GM19395 (cell line): ENCODE measurements at regions not wholly inside any gene's neighbourhood (a gene's known extent, or its start where the extent isn't known, plus 50 kb on each side); places are given as distances from the start of the nearest gene placed in this dataset.
"Not testable (repeated sequence)": the region's sequence is repeated elsewhere in the genome, so short reads cannot be mapped to it uniquely, and the experiment has no call there.

Experiments used
- ATAC-seq: cut with Tn5 transposase; IDR thresholded peaks from one replicate; pipeline ENCODE4 v1.9.1; 2021; ENCODE audit warnings: mild to moderate bottlenecking, moderate library complexity; ENCODE audit not compliant: unreplicated experiment

DNA sequence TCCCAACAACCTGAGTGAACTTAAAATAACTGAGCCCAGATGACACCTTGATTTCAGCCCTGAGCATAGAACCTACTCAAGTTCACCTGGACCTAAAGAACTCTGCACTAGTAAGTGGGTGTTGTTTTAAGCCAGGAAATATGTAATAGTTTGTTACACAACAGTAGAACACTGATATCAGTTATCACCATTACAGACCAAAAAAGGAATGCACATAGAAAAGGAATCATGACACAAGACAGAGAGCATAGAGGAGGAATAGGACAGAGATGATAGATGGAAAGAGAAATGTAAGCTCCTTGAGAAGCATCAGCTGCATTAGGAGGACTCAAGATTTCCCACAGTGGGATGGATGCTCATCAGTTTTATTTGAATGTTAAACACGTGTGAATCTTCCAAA lies 1096.9 kb upstream of the SEMA6A start:
- ATAC-seq, result no peak

DNA sequence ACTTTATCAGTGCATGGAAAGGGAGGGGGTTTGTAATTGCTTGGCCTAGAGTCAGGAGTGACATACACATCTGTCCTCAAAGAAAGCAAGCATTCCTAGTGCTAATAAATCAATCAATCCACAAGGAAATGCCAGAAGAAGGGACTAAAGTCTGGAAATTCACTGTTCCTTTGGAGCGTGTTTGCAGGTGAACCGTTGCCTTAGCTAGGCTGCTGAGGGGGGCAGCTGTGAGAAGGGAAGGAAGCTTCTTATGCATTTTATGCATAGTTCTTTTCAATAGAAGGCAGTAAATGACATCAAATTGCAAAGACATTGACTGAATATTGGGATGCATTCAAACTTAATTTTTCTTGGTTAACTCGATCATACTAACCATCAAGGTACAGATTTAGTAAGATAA lies 1092.5 kb upstream of the SEMA6A start:
- ATAC-seq, result no peak

DNA sequence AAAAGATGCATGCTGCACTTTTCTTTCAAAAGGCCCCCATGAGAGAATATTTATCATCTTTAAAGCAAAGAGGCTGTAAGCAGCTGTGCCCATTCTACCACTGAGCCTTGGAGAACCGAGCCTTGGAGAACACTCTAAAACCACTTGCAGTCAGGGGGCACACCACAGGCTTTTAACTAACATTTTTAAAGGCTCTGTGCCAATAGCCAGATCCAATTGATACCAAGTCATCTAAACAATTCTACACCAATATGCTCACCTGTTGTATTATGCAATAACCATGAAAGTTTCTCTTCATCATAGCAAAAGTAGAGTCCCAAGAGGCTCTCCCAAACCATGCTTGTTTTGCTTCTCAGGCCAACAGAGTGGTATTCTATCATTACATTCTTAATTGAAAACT lies 1090.5 kb upstream of the SEMA6A start:
- no peak for ATAC-seq

DNA sequence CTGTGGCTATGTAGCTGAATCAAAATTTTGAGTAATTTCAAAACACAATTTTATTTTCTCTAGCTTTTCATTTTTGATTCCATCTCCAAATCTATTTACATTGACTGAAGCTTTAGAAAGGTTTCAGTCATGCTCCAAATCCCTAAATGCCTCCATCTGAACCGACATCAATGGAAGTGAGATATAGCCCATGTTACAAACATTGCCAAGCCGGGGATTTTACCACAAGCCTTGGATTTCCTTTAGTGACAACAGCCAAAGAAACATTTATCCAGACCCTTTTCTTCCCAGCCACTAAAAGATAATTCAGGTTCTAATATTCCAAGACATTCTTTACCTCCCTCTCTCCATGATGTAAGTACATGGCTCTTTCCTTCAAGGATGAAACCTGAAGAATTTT lies 1087.7 kb upstream of the SEMA6A start:
- ATAC-seq, result no peak

DNA sequence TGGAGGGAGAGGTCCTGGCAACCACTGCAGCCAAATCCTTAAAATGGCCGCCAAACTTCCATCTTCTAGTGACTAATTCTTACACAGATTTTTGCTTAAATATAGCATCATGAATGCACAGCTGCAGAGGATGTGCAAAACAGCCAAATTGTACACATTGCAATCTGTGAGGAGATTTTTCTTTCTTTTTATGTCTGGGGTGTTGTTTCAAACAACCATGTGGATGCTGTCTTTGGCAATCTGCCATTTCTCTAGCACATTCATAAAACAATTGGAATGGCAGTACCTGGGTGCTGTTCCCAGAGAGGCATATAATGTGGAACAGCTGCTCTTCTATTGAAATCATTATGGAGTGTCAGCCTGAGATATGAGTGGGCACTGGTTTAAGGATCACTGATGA lies 1082.9 kb upstream of the SEMA6A start:
- no peak for ATAC-seq

DNA sequence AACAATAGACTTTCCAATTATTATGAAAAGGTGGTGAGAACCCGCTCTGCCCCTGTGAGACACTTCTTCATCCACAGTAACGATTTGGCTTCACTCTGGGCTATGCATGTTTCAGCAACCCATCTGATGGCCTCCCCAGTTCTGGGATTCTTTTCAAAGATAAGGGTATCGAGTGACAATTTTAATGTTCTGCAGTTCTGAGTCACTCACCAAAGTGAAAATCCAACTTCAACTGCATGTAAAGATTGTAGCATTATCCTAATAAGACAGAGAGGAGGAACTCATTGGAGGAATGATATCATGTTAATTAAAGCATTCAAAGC lies 1078.3 kb upstream of the SEMA6A start:
- ATAC-seq, result no peak

DNA sequence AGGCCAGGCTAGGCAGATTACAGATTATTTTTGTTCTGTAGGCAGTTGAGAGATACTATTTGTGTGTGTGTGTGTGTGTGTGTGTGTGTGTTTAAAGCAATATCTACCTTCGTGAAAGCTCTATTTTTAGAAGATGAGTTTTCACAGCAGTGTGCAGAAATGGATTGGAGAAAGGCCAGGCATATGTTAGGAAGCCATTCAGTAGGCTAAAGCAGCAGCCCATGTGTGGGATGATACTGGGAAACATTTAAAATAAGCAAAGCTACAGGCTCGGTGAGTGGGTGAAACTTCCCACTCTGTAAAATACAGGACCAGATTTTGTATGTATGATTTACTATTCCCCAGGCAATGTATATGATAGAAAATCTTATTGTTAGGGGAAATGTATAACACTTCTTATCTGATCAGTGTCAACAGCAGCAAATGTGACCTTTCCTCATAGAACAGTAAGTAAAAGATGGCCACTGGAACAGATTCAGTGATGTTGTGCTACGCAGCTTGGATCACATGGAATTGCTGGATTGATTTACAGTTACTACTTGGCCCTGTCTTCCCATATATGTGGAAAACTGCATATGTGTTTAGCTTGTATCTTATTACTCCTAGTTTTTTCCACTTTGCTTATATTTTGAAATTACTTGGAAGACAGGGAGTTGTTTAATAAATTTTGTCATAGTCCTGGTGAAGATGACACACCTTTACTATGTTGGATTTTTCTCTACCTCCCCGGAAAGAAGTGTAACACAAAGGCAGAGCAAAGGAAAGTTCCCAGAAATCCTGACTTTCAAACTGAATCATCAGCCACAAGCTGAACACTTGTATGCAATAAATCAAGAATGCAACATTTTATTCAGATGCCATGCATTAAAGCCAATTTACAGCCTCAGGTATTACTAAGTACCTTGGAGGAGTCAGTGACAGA lies 1077.7 kb upstream of the SEMA6A start:
- no peak for ATAC-seq

DNA sequence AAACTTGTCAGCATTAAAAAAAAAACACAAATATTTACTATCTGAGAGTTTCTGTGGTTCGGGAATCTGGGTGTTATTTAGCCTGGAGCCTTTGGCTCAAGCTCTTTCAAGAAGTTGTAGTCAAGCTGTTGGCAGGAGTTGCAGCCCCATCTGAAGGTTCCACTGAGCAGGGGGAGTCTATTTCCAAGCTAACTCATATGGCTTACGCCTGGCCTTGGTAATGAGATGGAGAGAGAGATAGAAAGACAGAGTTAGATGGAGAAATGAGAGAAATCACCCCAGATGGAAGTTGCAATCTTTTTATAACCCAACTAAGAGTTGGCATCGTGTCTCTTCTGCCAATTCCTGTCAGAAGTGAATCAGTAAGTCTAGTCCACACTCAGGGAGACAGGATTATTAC lies 1075.2 kb upstream of the SEMA6A start:
- ATAC-seq, result no peak

DNA sequence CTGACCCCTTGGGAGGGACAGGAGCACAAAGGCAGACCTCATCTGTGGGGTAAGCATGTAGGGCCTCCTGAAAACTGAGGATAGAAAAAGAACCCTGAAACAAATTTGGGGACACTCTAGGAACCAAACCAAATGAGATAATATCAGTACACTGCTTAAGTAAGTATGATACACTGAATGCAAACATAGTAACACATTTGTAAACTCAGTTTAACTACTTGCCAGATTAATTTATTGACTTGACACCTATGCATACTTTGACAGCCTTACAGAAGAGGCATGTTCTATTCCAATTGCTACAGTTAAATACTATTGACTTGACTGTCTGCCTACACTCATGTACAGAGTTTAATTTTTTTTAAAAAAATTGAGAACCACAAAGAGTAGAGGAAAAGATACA lies 1070.8 kb upstream of the SEMA6A start:
- no peak for ATAC-seq

DNA sequence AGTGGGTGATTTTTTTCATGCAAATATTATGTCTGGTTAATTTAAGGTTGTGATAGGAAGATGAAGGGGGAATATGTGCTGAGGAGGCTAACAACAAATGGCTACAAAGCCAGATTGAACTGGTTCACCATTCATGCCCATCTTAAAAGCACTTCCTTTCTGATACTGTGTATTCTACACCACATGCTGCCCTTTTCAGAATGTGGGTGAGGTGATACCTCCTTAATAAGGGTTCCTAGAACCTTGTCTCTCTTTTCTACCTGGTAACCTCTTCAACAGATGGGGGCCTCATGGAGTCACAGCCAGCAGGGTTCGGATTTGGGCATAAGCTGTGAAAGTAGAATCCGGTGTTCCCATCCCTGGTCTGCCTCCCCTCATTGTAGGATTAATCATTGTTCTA lies 1064.0 kb upstream of the SEMA6A start:
- no peak for ATAC-seq

DNA sequence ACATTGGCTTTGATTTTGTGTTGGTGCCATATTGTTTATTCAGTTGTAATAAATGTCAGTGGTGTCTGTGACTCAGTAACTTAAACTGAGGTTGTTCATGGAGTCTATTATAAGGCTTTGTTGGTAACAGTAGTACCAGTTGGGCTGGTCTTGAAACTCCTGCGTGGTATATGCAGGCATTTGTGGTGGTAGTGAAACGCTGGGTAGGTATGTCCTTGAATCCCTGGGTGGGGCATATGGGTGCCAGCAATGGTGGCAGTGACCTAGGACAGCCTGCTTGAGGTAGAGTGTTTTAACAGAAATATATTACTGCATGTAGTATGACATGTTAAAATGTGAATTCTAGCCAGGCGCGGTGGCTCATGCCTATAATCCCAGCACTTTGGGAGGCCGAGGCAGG lies 1058.5 kb upstream of the SEMA6A start:
- no peak for ATAC-seq

DNA sequence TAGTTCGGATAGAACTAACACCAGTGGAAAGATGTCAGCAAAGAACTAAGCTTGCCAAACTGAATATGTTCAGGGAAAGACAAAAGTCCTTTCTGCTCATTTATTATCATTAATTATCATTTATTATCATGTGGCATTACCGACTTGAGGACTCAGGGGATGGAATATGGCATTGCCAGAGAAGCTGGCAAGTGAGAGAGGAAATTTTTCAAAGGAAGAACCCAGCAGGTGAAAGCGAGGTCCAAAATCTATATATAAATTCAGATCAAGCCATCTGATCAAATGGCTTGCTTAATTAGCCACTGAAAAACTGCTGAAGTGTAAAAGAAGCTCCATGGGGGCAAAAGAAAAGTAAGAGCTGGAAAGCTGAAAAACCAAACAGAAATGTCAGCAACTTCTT lies 1049.6 kb upstream of the SEMA6A start:
- no peak for ATAC-seq

DNA sequence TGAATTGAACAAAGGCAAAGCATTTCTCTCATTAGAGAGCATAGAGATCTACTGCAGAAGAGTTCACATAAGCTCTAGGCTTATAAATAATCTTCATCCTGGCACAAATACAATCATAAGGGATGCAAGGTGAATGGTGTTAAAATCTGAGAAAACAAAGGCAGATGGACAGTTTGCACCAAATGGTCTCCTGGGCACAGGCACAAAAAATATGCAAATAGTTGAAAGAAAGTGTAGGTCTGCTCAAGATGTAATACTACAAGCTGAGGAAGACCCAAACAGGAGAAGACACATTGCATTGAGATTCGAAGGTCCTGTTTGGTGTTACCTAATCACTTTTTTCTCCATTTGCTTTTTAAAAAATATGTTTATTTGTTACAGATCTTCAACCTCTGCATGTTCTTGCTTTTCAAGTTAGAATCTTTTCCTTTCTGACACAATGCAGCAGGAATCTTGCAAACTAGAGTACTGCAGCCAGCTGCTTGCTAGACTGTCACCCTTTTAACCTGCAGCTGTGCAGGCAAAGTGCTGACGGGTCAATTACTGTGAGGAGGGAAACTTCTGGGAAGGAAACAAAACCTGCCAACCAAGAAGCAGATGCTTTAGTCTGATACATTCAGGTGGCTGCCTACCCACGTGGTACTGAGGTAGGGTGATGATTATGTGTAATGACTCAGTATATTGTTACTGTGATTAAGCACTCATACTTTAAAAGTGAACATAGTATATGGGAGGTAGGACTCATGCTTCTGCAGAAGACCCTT lies 1048.6 kb upstream of the SEMA6A start:
- ATAC-seq, result no peak

DNA sequence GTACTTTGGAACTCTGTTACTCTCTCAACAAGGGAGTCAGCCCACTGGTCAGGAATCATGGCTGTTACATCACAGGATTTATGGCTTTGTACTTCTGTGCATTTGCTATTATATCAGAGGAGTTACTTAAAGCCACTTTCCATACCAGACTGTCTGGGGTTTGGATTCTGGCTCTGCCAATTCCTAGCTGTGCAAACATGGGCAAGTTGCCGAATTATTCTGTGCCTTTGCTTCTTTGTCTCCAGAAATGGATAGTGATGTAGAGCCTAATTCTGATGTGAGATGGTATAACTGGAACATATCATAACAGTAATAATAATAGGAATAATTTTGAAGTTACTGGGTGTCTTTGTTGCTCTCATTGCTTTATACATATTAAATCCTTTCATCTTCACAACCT lies 1047.3 kb upstream of the SEMA6A start:
- ATAC-seq, result no peak

DNA sequence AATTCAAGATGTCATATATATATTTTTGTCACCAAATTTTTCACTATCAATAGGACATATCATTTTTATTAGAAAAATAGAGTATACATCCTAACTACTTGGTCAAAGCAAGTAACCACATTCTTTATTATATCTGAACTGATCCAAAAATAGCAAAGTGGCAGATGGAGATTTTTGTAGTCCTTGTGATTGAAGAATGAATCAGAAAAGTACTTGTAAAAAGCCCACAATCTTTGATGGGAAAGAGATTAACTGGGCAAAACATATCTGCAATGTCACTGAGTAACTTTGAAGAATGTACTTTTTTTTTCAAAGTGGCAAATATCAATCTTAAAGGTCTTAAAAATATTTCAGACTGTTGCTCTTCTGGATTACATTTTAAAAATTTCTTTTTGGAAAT lies 1040.6 kb upstream of the SEMA6A start:
- ATAC-seq, result no peak

DNA sequence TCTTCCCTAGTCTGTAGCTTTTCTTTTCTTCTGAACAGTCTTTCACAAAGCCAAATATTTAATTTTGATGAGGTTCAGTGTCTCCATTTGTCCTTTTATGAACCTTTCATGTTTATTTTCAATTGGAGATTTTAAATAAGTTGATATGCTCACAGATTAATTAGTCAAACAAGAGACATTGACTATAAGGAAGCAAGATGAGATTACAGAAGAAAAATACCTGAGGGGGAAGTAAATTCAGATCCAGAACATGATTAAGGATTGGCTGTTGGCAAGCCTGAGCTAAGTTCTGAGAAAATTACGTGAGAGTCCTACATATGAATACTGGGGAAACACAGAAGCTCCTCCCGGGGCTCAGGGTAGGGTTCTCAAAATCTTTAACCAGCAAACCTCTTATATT lies 1039.8 kb upstream of the SEMA6A start:
- no peak for ATAC-seq

DNA sequence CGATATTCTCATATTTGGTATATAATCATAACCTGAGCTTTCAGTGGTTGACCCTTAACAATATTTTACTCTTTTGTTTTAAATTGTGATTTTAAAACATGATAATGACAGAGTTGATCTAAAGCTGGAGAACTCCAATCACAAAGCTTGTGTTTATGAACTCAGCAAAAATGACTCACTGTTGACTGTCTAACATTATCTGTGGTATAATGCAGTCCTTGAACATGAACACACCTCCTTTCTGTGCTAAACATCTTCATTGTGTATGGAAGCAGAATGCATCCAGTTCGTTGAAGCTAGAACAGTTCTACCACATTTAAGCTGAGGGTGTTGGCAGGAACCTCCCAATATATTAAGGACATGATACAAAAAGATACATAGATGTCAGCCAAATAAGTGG lies 1030.2 kb upstream of the SEMA6A start:
- ATAC-seq, result no peak

DNA sequence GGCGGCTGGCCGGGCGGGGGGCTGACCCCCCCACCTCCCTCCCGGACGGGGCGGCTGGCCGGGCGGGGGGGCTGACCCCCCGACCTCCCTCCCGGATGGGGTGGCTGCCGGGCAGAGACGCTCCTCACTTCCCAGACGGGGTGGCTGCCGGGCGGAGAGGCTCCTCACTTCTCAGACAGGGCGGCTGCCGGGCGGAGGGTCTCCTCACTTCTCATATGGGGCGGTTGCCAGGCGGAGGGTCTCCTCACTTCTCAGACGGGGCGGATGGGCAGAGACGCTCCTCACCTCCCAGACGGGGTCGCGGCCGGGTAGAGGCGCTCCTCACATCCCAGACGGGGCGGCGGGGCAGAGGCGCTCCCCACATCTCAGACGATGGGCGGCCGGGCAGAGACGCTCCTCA lies 1025.2 kb upstream of the SEMA6A start:
- ATAC-seq, result not testable (repeated sequence)

DNA sequence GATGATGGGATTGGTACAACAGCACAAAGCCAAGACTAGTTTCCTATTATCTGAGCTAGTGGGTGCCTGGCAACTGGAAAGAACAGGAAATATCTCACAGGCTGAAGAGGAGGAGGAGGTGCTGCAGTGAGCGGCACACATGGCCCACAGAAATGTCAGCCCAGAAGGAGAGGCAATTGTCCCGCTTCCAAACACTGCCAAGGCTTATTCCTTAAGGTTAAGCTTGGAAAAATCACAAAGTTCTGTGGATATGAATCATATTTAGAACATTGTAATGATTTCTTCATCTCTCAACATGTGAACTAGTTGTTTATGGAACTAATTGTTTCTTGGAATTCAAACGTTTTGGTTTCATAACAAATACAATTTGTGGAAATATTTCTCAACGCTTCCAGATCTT lies 1019.5 kb upstream of the SEMA6A start:
- ATAC-seq, result no peak

DNA sequence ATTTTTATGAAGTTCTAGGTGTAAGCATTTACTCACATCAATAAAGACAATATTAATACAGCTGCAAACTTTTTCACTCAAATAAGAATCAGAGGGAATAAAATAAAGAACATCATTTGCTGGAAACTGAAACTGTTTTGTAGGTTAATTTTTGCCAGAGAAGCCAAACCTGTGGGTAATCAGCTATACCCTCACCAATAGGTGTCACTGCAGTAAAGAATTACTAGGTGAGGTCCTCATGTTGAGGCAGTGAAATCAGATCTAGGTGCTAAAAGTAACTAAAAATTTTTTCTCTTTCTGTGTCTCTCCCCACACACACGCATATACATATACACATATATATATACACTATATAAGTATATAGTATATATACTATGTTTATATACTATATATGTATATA lies 1016.3 kb upstream of the SEMA6A start:
- ATAC-seq, result peak; percentile 75

DNA sequence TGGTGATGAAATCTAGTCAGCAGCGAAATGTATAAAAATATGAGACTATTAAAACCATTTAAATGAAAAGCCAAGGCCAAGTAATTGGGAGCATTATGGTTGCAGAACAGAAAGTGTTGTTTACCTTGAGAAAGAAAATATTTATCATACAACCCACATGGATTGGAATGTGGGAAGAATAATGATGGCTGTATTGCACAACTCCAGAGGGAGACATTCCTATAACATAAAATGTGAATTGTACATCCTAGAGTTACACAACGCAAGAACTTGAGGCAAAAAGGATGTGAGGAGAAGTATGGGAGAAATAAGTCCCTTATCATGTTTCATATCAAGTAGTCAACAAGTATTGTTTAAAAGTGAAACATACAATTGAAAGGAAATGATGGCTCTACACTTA lies 1014.0 kb upstream of the SEMA6A start:
- no peak for ATAC-seq

DNA sequence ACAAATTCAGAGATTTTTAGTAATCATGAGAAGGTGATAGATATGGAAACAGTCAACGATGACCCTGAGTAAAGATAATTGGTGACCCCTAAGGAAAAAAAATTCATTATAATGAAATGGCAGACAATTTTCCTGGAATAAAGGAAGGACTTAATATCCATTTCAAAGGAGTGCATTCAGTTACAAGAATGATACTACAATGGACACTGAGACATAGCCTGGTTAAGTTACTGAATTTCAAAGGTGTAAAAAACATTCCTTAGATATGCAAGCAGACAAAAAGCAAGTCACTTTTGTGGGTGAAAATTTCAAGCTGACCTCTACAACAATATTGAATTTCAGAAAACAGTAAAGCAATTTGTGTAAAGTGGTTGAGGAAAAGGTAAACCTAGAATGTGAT lies 1012.5 kb upstream of the SEMA6A start:
- ATAC-seq, result no peak
